ENCODE measurements at regions not wholly inside any gene's neighbourhood (a gene's known extent, or its start where the extent isn't known, plus 50 kb on each side); places are given as distances from the start of the nearest gene placed in this dataset.

DNA sequence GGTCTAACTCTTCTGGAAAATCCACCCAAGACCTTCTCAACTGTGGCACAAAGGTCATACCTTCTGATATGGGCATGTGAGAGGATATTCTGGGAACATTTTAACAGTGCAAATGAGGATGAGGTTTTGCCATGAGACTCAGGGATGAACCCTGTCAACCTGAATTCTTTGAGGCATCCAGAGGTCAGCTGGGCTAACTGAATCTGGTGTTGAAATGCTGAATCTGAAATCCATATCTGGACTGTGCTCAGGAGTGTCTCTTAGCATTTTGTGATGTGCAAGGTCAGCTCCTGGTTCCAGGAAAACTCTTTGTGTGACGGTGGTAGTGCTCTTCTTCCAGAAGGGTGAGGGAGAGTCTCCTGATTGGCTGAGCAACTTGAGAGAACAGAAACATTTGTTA is 276.0 kb upstream of the SALL1 start:
- TF ChIP-seq POLR2AphosphoS5 (IDR thresholded peaks at IDR 0.05) = no peak
- TF ChIP-seq, protein P1, sequence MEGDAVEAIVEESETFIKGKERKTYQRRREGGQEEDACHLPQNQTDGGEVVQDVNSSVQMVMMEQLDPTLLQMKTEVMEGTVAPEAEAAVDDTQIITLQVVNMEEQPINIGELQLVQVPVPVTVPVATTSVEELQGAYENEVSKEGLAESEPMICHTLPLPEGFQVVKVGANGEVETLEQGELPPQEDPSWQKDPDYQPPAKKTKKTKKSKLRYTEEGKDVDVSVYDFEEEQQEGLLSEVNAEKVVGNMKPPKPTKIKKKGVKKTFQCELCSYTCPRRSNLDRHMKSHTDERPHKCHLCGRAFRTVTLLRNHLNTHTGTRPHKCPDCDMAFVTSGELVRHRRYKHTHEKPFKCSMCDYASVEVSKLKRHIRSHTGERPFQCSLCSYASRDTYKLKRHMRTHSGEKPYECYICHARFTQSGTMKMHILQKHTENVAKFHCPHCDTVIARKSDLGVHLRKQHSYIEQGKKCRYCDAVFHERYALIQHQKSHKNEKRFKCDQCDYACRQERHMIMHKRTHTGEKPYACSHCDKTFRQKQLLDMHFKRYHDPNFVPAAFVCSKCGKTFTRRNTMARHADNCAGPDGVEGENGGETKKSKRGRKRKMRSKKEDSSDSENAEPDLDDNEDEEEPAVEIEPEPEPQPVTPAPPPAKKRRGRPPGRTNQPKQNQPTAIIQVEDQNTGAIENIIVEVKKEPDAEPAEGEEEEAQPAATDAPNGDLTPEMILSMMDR (IDR thresholded peaks at IDR 0.05) = no peak
- no peak for TF ChIP-seq POLR2A (IDR thresholded peaks at IDR 0.05)
- TF ChIP-seq EP300 (IDR thresholded peaks at IDR 0.05; ENCODE audit: low read depth) = no peak

All from transverse colon (tissue), 4 donors.